GM19238 (cell line): ENCODE measurements at regions not wholly inside any gene's neighbourhood (a gene's known extent, or its start where the extent isn't known, plus 50 kb on each side); places are given as distances from the start of the nearest gene placed in this dataset.
"Not testable (repeated sequence)": the region's sequence is repeated elsewhere in the genome, so short reads cannot be mapped to it uniquely, and the experiment has no call there.

Source experiments
- DNase-seq: peaks from one replicate; pipeline ENCODE4 v3.0.0; 2011; ENCODE audit warnings: low spot score; ENCODE audit not compliant: insufficient read length

- no peak for DNase-seq
Measured at GRCh38 chr6:56839533-56840183, 115.2 kb upstream of the BEND6 start.

- no peak for DNase-seq
Measured at GRCh38 chr6:56838965-56839364, 115.9 kb upstream of the BEND6 start.

GRCh38 chr6:56838016-56838555 is 116.8 kb upstream of the BEND6 start:
- DNase-seq, result no peak

DNA sequence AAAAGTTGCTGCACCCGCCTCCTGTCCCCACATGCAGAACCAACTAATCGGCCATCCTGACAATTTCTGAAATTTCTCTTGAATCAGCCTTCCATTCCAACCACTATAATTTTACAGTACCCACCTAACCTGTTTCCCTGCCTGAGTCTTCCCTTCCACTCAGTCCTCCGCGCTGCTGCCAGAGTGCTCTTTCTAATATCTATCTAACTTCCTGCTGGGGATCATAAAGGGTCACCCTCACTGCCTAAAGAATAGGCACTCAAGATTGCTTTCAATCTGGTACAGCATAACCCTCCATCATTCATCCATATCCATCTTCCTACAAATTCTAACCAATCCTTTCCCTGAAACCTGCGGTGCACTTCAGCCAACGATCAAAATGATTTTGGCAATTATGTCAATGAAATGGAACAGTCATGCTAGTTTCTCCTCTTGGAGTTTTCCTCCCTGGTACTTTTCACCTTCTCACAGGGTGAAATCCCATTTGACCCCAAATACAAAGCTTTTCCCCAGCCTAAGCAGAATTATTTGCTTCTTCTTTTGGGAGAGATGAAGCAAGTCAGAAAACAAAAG is 117.5 kb upstream of the BEND6 start:
- DNase-seq, result no peak

GRCh38 chr6:56835612-56836011 is 119.3 kb upstream of the BEND6 start:
- no peak for DNase-seq

DNA sequence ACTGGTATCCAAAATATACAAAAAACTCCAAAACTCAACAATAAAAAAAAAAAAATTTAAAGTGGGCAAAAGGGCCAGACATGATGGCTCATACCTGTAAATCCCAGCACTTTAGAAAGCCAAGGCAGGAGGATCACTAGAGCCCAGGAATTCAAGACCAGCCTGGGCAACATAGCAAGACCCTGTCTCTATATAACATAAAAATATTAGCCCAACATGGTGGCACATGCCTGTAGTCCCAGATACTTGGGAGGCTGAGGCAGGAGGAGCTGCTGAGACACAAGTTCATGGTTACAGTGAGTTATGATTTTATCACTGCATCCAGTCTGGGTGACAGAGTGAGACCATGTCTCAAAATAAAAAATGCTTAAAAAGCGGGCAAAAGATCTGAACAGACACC is 121.0 kb upstream of the BEND6 start:
- DNase-seq, result no peak

DNA sequence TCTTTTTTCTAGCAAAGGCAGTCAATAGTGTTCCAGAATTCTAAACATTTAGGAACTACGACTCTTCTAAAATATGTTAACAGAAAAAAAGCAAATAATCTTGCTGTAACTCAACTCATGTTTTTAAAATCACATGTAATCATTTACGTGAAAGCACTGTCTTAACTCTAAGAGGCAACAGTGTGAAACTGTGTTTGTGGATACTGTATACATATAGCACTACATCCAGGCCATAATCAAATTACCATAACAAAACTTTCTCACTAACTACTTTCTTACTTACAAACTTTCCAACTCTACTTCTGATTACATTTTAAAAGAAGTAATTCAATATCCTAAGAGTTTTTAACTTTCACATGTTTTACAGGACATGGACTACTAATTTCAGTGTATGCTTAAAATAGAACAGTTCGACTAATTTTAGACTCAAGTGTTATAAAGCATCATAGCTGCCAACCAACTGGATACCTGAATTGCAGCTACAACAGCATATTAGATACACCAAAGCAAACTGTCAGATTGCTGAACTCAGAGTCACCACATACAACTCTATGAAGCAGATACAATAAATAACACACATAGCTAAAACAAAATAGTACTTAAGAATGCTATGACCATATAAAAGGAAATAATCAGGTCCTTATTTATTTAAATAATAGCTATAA is 121.6 kb upstream of the BEND6 start:
- no peak for DNase-seq

DNA sequence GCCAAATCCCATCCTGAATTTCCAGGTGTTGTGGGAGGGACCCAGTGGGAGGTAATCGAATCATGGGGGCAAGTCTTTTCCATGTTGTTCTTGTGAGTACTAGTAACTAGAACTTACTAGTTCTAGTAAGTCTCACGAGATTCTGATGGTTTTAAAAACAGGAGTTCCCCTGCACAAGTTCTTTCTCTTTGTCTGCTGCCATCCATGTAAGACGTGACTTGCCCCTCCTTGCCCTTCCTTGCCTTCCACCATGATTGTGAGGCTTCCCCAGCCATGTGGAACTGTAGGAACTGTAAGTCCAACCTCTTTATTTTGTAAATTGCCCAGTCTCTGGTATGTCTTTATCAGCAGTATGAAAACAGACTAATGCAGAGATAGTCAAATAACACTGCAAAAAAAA is 122.7 kb upstream of the BEND6 start:
- no peak for DNase-seq

DNA sequence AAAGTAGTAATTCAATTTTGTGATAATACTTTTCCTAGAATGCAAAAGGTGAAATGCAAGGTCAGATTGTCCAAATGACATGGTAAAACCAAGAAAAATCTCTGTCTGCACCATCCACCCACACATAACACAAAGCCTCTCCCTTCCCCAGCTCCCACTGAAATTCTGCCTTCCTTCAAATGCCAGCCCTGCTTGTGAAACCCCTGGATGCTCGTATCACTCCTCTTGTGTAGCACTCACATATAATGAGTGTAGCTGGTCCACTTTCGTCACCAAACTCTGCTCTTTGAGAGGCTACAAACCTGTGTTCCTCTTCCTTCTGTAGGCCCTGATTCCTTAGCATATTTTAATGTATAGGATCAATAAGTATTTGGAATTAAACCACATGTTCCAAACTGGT is 123.6 kb upstream of the BEND6 start:
- DNase-seq, result no peak

- no peak for DNase-seq
Measured at GRCh38 chr6:56827908-56828649, 126.8 kb upstream of the BEND6 start.

DNA sequence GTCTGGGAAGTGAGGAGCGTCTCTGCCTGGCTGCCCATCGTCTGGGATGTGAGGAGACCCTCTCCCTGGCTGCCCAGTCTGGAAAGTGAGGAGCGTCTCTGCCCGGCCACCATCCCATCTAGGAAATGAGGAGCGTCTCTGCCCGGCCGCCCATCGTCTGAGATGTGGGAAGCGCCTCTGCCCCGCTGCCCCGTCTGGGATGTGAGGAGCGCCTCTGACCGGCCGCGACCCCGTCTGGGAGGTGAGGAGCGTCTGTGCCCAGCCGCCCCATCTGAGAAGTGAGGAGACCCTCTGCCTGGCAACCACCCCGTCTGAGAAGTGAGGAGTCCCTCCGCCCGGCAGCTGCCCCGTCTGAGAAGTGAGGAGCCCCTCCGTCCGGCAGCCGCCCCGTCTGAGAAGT is 130.5 kb upstream of the BEND6 start:
- not testable (repeated sequence) for DNase-seq

DNA sequence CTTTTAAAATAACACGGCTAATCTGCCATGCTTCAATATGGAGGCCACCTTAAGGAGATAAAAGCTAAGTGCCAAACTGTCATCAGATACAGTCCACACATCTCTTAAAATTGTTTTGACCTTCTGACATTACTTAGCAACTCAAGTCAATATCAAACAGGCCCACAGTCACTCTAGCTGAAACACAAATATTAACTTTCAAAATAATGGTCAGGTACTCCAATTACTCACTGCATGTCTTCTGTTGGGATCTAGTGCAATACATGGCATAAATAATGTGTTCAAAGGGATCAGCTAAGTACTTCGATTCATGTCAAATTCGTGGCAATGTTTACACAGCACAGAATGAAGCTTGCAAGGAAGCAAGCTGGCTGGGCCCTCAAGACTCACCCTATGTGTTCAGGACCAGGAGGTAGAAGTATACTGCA is 133.9 kb upstream of the BEND6 start:
- DNase-seq, result no peak

GRCh38 chr6:56820060-56820459 is 134.8 kb upstream of the BEND6 start:
- no peak for DNase-seq

- no peak for DNase-seq
Measured at GRCh38 chr6:56819604-56820003, 135.3 kb upstream of the BEND6 start.

DNA sequence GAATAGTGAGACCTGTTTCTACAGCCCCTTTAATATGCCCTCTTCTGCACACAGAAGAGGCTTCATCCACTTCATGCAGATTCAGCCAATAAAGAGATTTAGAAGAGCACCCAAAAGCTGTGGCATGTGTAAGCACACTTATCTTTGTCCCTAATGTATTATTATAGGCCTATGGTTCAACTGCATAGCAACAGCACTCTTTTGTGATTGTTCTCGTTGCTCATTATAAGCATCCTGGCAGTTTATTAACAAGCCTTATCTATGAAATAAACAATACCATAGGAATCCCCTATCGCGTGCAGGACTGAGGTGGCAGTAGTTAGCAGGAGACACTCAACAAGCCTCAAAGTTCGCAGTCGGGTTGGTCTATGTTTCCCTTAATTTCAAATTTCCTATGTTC is 138.5 kb upstream of the BEND6 start:
- DNase-seq, result no peak

GRCh38 chr6:56815436-56815835 is 139.5 kb upstream of the BEND6 start:
- DNase-seq, result no peak

GRCh38 chr6:56814802-56815201 is 140.1 kb upstream of the BEND6 start:
- no peak for DNase-seq

GRCh38 chr6:56814308-56814707 is 140.6 kb upstream of the BEND6 start:
- no peak for DNase-seq

DNA sequence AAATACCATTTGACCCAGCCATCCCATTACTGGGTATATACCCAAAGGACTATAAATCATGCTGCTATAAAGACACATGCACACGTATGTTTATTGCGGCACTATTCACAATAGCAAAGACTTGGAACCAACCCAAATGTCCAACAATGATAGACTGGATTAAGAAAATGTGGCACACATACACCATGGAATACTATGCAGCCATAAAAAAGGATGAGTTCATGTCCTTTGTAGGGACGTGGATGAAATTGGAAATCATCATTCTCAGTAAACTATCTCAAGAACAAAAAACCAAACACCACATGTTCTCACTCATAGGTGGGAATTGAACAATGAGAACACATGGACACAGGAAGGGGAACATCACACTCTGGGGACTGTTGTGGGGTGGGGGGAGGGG is 142.1 kb upstream of the BEND6 start:
- not testable (repeated sequence) for DNase-seq

DNA sequence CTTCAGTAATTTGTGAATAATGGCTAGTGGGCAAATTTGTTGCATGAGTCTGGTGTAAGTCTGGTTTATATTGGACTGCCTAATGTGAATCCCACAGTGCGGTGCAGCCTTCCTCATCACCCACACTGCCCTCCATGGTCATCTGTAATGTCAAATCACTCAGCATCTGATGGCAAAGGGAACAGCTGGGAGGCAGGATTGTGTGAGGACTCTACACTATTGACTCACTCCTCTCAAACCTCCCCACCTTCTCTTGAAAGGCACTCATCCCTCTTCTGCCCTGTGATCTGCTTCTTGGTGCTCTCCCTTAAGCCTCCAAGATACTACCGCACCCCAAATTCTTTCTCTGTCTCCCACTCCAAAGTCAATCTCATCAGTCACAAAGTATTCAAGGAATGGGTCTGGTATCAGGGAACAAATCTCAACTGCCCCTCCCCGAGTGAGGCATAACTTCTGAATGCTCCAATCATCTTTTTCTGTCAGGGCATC is 146.0 kb upstream of the BEND6 start:
- no peak for DNase-seq

GRCh38 chr6:56807989-56808337 is 146.9 kb upstream of the BEND6 start:
- no peak for DNase-seq
